HL-60 (cell line): ENCODE measurements at regions not wholly inside any gene's neighbourhood (a gene's known extent, or its start where the extent isn't known, plus 50 kb on each side); places are given as distances from the start of the nearest gene placed in this dataset.

Source experiments
- CTCF ChIP-seq: IDR thresholded peaks from one replicate; pipeline ENCODE4 v1.5.1; 2011; ENCODE audit warnings: low read length, control low read depth, inconsistent platforms; ENCODE audit not compliant: insufficient read depth
- GABPA ChIP-seq: IDR thresholded peaks from 2 replicates; pipeline ENCODE4 v1.6.1; 2012; ENCODE audit warnings: low read depth
- POLR2AphosphoS5 ChIP-seq: IDR thresholded peaks from 2 replicates; pipeline ENCODE4 v1.6.1; 2012; ENCODE audit warnings: low read depth
- SPI1 ChIP-seq: IDR thresholded peaks from 2 replicates; pipeline ENCODE4 v1.6.1; 2012; ENCODE audit warnings: low read depth, mild to moderate bottlenecking, borderline replicate concordance
- TF ChIP-seq, protein P1 (sequence below): IDR thresholded peaks from 2 replicates; pipeline ENCODE4 v1.6.1; 2012; ENCODE audit warnings: low read depth; ENCODE audit not compliant: insufficient replicate concordance

DNA sequence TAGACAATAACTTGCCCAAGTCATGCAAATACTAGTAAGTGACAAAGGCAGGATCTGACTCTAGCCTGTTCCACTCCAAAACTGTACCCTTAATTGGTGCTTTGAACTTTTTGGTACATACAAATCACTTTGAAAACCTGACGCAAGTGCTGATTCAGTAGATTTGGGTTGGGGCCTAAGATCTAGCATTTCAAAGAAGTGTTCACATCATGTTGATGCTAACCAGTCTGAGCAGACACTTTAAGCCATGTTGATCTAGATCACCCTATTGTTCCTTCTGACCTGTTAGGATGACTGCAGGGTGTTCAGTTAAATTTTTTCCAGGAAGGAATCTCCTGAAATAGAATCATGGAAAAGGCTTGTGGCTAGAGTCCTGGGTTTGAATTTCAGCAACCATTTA, 57.7 kb upstream of the CPEB4 start:
- TF ChIP-seq CTCF (no peak), POLR2AphosphoS5 (no peak), GABPA (no peak), SPI1 (no peak)
- TF ChIP-seq, protein P1, sequence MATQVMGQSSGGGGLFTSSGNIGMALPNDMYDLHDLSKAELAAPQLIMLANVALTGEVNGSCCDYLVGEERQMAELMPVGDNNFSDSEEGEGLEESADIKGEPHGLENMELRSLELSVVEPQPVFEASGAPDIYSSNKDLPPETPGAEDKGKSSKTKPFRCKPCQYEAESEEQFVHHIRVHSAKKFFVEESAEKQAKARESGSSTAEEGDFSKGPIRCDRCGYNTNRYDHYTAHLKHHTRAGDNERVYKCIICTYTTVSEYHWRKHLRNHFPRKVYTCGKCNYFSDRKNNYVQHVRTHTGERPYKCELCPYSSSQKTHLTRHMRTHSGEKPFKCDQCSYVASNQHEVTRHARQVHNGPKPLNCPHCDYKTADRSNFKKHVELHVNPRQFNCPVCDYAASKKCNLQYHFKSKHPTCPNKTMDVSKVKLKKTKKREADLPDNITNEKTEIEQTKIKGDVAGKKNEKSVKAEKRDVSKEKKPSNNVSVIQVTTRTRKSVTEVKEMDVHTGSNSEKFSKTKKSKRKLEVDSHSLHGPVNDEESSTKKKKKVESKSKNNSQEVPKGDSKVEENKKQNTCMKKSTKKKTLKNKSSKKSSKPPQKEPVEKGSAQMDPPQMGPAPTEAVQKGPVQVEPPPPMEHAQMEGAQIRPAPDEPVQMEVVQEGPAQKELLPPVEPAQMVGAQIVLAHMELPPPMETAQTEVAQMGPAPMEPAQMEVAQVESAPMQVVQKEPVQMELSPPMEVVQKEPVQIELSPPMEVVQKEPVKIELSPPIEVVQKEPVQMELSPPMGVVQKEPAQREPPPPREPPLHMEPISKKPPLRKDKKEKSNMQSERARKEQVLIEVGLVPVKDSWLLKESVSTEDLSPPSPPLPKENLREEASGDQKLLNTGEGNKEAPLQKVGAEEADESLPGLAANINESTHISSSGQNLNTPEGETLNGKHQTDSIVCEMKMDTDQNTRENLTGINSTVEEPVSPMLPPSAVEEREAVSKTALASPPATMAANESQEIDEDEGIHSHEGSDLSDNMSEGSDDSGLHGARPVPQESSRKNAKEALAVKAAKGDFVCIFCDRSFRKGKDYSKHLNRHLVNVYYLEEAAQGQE, result no peak
